OCI-LY1 (cell line): ENCODE measurements at regions not wholly inside any gene's neighbourhood (a gene's known extent, or its start where the extent isn't known, plus 50 kb on each side); places are given as distances from the start of the nearest gene placed in this dataset.

Experiments used
- H2AFZ ChIP-seq: fragments of 200-600 bp; sonication (generic), shearing (Covaris generic); 2 replicates; pipeline ENCODE4 v1.6.0; 2014; ENCODE audit warnings: antibody characterized with exemption, mild to moderate bottlenecking, low read length
- H3F3A ChIP-seq: fragments of 200-600 bp; sonication (generic), shearing (Covaris generic); 2 replicates; pipeline ENCODE4 v1.6.0; 2014; ENCODE audit warnings: mild to moderate bottlenecking, antibody characterized with exemption, low read length, moderate library complexity; ENCODE audit not compliant: insufficient read depth
- H3K27ac ChIP-seq: fragments of 200-600 bp; sonication (generic); 2 replicates; pipeline ENCODE4 v1.5.1; 2014; ENCODE audit warnings: low read length, mixed run types, mild to moderate bottlenecking, low read depth; ENCODE audit not compliant: poor library complexity, severe bottlenecking
- H3K27me3 ChIP-seq: fragments of 200-600 bp; sonication (generic); 2 replicates; pipeline ENCODE4 v1.6.0; 2014; ENCODE audit warnings: antibody characterized with exemption, mild to moderate bottlenecking, low read length, moderate library complexity; ENCODE audit not compliant: insufficient read depth
- H3K36me3 ChIP-seq: fragments of 200-600 bp; sonication (generic); 2 replicates; pipeline ENCODE4 v1.6.1; 2014; ENCODE audit warnings: mild to moderate bottlenecking, antibody characterized with exemption, low read length, moderate library complexity, mixed read lengths; ENCODE audit not compliant: insufficient read depth
- H3K4me1 ChIP-seq: fragments of 200-600 bp; sonication (generic); 2 replicates; pipeline ENCODE4 v1.5.1; 2014; ENCODE audit warnings: mild to moderate bottlenecking, low read length, moderate library complexity; ENCODE audit not compliant: insufficient read depth, severe bottlenecking
- H3K4me2 ChIP-seq: fragments of 200-600 bp; sonication (generic), shearing (Covaris generic); 2 replicates; pipeline ENCODE4 v1.6.1; 2014; ENCODE audit warnings: low read length
- H3K4me3 ChIP-seq: fragments of 200-600 bp; sonication (generic); 2 replicates; pipeline ENCODE4 v1.5.1; 2014; ENCODE audit warnings: low read length, low read depth, mild to moderate bottlenecking, mixed read lengths; ENCODE audit not compliant: poor library complexity, severe bottlenecking
- H3K79me2 ChIP-seq: fragments of 200-600 bp; shearing (Covaris generic); 2 replicates; pipeline ENCODE4 v1.6.1; 2016; ENCODE audit warnings: mixed run types, low read length, mixed read lengths; ENCODE audit not compliant: insufficient read depth
- H3K9ac ChIP-seq: fragments of 200-600 bp; sonication (generic), shearing (Covaris generic); 2 replicates; pipeline ENCODE4 v1.6.1; 2014; ENCODE audit warnings: mild to moderate bottlenecking, low read length, mixed read lengths
- H3K9me2 ChIP-seq: fragments of 200-600 bp; sonication (generic), shearing (Covaris generic); 2 replicates; pipeline ENCODE4 v1.6.1; 2014; ENCODE audit warnings: low read depth, mild to moderate bottlenecking, low read length, mixed read lengths
- H3K9me3 ChIP-seq: fragments of 200-600 bp; shearing (Covaris generic); 2 replicates; pipeline ENCODE4 v1.6.1; 2014; ENCODE audit warnings: low read length, mixed read lengths
- H4K20me1 ChIP-seq: fragments of 200-600 bp; sonication (generic), shearing (Covaris generic); 2 replicates; pipeline ENCODE4 v1.6.0; 2016; ENCODE audit warnings: mild to moderate bottlenecking, low read length; ENCODE audit not compliant: insufficient read depth
- EZH2 ChIP-seq: fragments of 200-600 bp; sonication (generic), shearing (Covaris generic); IDR thresholded peaks from 2 replicates; pipeline ENCODE4 v1.8.0; 2017; ENCODE audit warnings: borderline replicate concordance, mixed run types, mild to moderate bottlenecking, antibody characterized with exemption, low read length, moderate library complexity, mixed read lengths
- TF ChIP-seq, protein P1 (sequence below): fragments of 200-600 bp; sonication (generic), shearing (Covaris generic); IDR thresholded peaks from 2 replicates; pipeline ENCODE4 v1.5.1; 2017; ENCODE audit warnings: mild to moderate bottlenecking, antibody characterized with exemption, low read length, moderate library complexity, mixed read lengths

DNA sequence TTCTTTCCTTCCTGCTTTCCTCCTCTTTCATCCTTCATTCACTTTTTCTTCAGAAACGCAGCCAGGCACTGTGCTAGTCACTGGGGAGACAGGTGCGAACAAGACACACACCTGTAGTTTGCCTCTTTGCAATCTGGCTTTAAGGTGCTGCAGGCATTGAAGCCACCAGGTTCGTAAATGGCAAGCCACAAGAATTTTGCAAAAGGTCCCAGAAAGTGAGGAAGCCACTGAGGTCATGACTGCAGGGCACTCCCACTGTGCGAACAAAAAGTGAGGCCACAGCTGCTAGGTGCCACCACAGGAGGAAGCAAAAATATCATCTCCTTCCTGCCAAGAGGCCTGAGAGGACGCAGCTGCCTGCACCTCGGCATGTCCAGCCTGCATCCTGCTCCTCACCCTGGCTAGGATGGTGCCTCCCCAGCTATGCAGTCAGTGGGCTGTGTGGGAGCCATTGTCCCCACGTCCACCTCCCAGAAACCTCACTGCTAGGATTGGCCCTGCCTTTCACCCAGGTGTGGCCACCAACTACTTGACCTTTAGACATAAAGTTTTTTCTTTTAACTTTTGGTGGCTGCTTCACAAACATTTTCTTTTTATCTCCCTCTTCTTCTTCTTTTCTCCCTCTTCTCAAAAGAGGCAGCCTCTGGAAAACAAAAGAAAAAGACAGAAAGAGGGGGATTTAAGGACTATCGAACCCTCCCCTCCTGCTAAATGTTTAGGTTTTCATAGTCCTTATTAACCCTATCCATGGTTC, 230.8 kb downstream of the BCAS1 start:
- peaks cover 28% of the 10 kb centered on the region; the same call in 1 of the 2 replicates for H3F3A ChIP-seq
- TF ChIP-seq EZH2, result no peak
- TF ChIP-seq, protein P1, sequence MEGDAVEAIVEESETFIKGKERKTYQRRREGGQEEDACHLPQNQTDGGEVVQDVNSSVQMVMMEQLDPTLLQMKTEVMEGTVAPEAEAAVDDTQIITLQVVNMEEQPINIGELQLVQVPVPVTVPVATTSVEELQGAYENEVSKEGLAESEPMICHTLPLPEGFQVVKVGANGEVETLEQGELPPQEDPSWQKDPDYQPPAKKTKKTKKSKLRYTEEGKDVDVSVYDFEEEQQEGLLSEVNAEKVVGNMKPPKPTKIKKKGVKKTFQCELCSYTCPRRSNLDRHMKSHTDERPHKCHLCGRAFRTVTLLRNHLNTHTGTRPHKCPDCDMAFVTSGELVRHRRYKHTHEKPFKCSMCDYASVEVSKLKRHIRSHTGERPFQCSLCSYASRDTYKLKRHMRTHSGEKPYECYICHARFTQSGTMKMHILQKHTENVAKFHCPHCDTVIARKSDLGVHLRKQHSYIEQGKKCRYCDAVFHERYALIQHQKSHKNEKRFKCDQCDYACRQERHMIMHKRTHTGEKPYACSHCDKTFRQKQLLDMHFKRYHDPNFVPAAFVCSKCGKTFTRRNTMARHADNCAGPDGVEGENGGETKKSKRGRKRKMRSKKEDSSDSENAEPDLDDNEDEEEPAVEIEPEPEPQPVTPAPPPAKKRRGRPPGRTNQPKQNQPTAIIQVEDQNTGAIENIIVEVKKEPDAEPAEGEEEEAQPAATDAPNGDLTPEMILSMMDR, result no peak
- H3K4me1 ChIP-seq, result peaks cover 61% of the 10 kb centered on the region
- H3K9me2 ChIP-seq, result no peaks in the 10 kb centered on the region
- H3K27ac ChIP-seq, result peak overlapping the region; percentile 94
- H2AFZ ChIP-seq, result no peak overlapping the region
- peak overlapping the region; percentile 17; the same call in 1 of the 2 replicates for H3K9ac ChIP-seq
- H3K4me3 ChIP-seq, result no peak overlapping the region
- no peaks in the 10 kb centered on the region for H3K27me3 ChIP-seq
- H3K36me3 ChIP-seq, result no peaks in the 10 kb centered on the region
- no peaks in the 10 kb centered on the region for H3K79me2 ChIP-seq
- no peaks in the 10 kb centered on the region for H3K9me3 ChIP-seq
- H4K20me1 ChIP-seq, result no peaks in the 10 kb centered on the region
- peak overlapping the region; percentile 33; the same call in 1 of the 2 replicates for H3K4me2 ChIP-seq

DNA sequence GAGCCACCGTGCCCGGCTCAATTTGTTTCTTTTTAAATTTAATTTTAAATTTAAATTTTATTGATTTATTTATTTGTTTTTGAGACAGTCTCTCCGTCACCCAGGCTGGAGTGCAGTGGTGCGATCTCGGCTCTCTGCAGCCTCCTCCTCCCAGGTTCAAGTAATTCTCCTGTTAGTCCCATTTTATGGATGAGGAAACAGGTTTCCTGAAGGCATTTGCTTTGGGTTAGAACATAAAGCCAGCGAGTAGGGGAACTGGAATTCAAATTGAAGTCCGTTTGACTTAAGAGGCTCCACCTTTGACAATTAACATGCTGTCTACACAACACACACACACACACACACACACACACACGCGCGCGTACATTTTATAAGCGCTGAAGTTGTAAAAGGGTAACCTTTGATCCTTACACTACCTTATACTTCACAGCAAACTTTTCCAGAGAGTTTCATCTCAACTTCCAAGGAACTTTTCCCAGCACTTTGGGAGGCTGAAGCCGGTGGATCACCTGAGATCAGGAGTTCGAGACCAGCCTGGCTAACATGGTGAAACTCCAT, 232.0 kb downstream of the BCAS1 start:
- Histone ChIP-seq H3K79me2 (no peaks in the 10 kb centered on the region), H3K4me2 (no peak overlapping the region)

DNA sequence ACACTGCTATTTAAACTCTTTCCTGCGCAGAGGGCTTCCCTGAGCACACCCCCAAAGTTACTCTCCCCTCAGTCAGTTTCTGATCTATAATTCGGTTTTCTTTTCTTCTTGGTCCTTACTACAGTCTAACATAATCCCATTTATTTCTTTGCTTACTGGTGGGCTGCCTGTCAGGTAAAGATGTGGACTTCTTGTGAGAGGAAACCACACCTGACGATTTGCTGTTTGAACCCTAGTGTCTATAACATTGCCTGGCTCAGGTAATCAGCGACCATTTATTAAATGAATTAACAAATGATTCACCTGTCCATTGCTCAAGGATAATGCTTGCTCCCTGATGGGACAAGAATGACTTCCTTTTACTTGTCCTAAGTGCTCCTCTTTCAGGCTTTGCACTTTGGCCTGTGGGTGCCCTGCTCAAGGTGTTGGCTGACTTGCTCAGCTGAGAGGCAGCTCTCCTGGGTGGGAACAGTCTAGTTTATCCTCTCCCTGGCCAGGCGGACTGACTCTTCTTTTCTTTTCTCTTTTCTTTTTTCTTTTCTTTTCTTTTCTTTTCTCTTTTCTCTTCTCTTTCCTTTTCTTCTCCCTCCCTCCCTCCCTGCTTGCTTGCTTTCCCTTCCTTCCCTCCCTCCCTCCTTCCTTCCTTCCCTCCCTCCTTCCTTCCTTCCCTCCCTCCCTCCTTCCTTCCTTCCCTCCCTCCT, 233.1 kb downstream of the BCAS1 start:
- no peaks in the 10 kb centered on the region for H3K79me2 ChIP-seq
- no peak overlapping the region for H3K4me2 ChIP-seq
- H3K4me3 ChIP-seq, result no peak overlapping the region
- H3K4me1 ChIP-seq, result peaks cover 65% of the 10 kb centered on the region
- peak overlapping the region; percentile 94 for H3K27ac ChIP-seq
- peaks cover 18% of the 10 kb centered on the region; the same call in 1 of the 2 replicates for H3F3A ChIP-seq
- no peak overlapping the region for H2AFZ ChIP-seq
- peaks cover 3% of the 10 kb centered on the region; the same call in 1 of the 2 replicates for H3K9me3 ChIP-seq
- H4K20me1 ChIP-seq, result no peaks in the 10 kb centered on the region
- H3K36me3 ChIP-seq, result no peaks in the 10 kb centered on the region; the same call in 1 of the 2 replicates
- no peaks in the 10 kb centered on the region for H3K9me2 ChIP-seq
- no peaks in the 10 kb centered on the region for H3K27me3 ChIP-seq
- TF ChIP-seq, protein P1, result no peak
- TF ChIP-seq EZH2, result no peak
- H3K9ac ChIP-seq, result no peak overlapping the region

More for the DNA sequence above, 232.0 kb downstream of the BCAS1 start:
- peak overlapping the region; percentile 94 for H3K27ac ChIP-seq
- no peaks in the 10 kb centered on the region for H3K9me3 ChIP-seq
- H2AFZ ChIP-seq, result no peak overlapping the region
- H3K27me3 ChIP-seq, result no peaks in the 10 kb centered on the region
- H3K36me3 ChIP-seq, result no peaks in the 10 kb centered on the region
- peaks cover 73% of the 10 kb centered on the region for H3K4me1 ChIP-seq
- H4K20me1 ChIP-seq, result no peaks in the 10 kb centered on the region
- no peak overlapping the region for H3K9ac ChIP-seq
- H3K9me2 ChIP-seq, result no peaks in the 10 kb centered on the region
- no peak overlapping the region for H3K4me3 ChIP-seq
- peaks cover 25% of the 10 kb centered on the region; the same call in 1 of the 2 replicates for H3F3A ChIP-seq
- TF ChIP-seq, protein P1, result no peak
- TF ChIP-seq EZH2, result no peak
